Endothelial cell of umbilical vein (primary cell): ENCODE measurements at regions not wholly inside any gene's neighbourhood (a gene's known extent, or its start where the extent isn't known, plus 50 kb on each side); places are given as distances from the start of the nearest gene placed in this dataset.

ENCODE experiments used
- CTCF ChIP-seq, 2 donors: IDR thresholded peaks; 1 replicate in 1 of 2; 2 replicates in 1 of 2; pipeline ENCODE4 v1.5.1; 2011; ENCODE audit warnings: low read length in 2 of 2, mild to moderate bottlenecking in 2 of 2, moderate library complexity in 2 of 2, control low read depth in 1 of 2, inconsistent platforms in 1 of 2, low read depth in 1 of 2; ENCODE audit not compliant: insufficient read depth in 1 of 2; ENCODE audit errors: extremely low read depth in 1 of 2
- EZH2 ChIP-seq: IDR thresholded peaks from 2 replicates; pipeline ENCODE4 v1.6.1; 2012; ENCODE audit warnings: borderline replicate concordance, low read depth, mild to moderate bottlenecking, moderate library complexity, low read length, inconsistent platforms; ENCODE audit not compliant: severe bottlenecking
- JUN ChIP-seq: IDR thresholded peaks from 2 replicates; pipeline ENCODE4 v1.6.1; 2011; ENCODE audit warnings: borderline replicate concordance, low read depth; ENCODE audit not compliant: insufficient read length, insufficient read depth
- MAX ChIP-seq: IDR thresholded peaks from 2 replicates; pipeline ENCODE4 v1.6.1; 2011; ENCODE audit not compliant: insufficient read depth, insufficient read length
- MYC ChIP-seq: IDR thresholded peaks from one replicate; pipeline ENCODE4 v1.6.1; 2011; ENCODE audit warnings: mild to moderate bottlenecking, low read depth, low read length
- POLR2A ChIP-seq: IDR thresholded peaks from 2 replicates; pipeline ENCODE4 v1.6.1; 2012; ENCODE audit warnings: low read depth, mild to moderate bottlenecking, control low read depth, low read length
- POLR2AphosphoS5 ChIP-seq: IDR thresholded peaks from 2 replicates; pipeline ENCODE4 v1.6.1; 2012; ENCODE audit warnings: low read depth, mild to moderate bottlenecking, control low read depth, low read length, moderate library complexity; ENCODE audit not compliant: insufficient read depth

GRCh38 chr6:167448378-167448777 is 123.5 kb downstream of the TTLL2 start:
- TF ChIP-seq MAX = no peak
- no peak for TF ChIP-seq CTCF (IDR thresholded peaks at IDR 0.05; ENCODE audit: extremely low read depth in 1 of 2, insufficient read depth in 1 of 2, low read depth in 1 of 2, low read length in 2 of 2)
- TF ChIP-seq EZH2 = no peak
- no peak for TF ChIP-seq POLR2A
- TF ChIP-seq POLR2AphosphoS5 = no peak
- no peak for TF ChIP-seq MYC
- TF ChIP-seq JUN = no peak
